ENCODE measurements at regions not wholly inside any gene's neighbourhood (a gene's known extent, or its start where the extent isn't known, plus 50 kb on each side); places are given as distances from the start of the nearest gene placed in this dataset.
A peak's percentile ranks its signal among the peaks of the same experiment; 100 is the strongest.
"Not testable (repeated sequence)": the region's sequence is repeated elsewhere in the genome, so short reads cannot be mapped to it uniquely, and the experiment has no call there.

GRCh38 chr2:57182916-57183315 lies 863.7 kb upstream of the VRK2 start:
- DNase-seq (ENCODE audit: low read depth), result no peak
- H3K4me3 ChIP-seq (ENCODE audit: low read depth, low read length), result no peak overlapping the region

GRCh38 chr2:57185568-57185967 lies 861.0 kb upstream of the VRK2 start:
- H3K4me3 ChIP-seq (ENCODE audit: low read depth, low read length), result no peak overlapping the region
- DNase-seq (ENCODE audit: low read depth), result no peak

GRCh38 chr2:57190007-57190406 lies 856.6 kb upstream of the VRK2 start:
- no peak for DNase-seq (ENCODE audit: low read depth)
- no peak overlapping the region for H3K4me3 ChIP-seq (ENCODE audit: low read depth, low read length)

- DNase-seq (ENCODE audit: low read depth), result no peak
- no peak overlapping the region for H3K4me3 ChIP-seq (ENCODE audit: low read depth, low read length)
Measured at GRCh38 chr2:57199663-57200062, 846.9 kb upstream of the VRK2 start.

- DNase-seq (ENCODE audit: low read depth), result no peak
- no peak overlapping the region for H3K4me3 ChIP-seq (ENCODE audit: low read depth, low read length)
Measured at GRCh38 chr2:57204364-57204763, 842.2 kb upstream of the VRK2 start.

GRCh38 chr2:57205241-57205640 lies 841.4 kb upstream of the VRK2 start:
- no peak for DNase-seq (ENCODE audit: low read depth)

GRCh38 chr2:57207191-57207590 lies 839.4 kb upstream of the VRK2 start:
- peak; percentile 81 for DNase-seq (ENCODE audit: low read depth)
- H3K4me3 ChIP-seq (ENCODE audit: low read depth, low read length), result no peak overlapping the region

More at GRCh38 chr2:57205241-57205640, 841.4 kb upstream of the VRK2 start:
- no peak overlapping the region for H3K4me3 ChIP-seq (ENCODE audit: low read depth, low read length)

GRCh38 chr2:57209799-57210198 lies 836.8 kb upstream of the VRK2 start:
- no peak for DNase-seq (ENCODE audit: low read depth)

GRCh38 chr2:57210855-57211254 lies 835.8 kb upstream of the VRK2 start:
- no peak overlapping the region for H3K4me3 ChIP-seq (ENCODE audit: low read depth, low read length)
- DNase-seq (ENCODE audit: low read depth), result no peak

More at GRCh38 chr2:57209799-57210198, 836.8 kb upstream of the VRK2 start:
- H3K4me3 ChIP-seq (ENCODE audit: low read depth, low read length), result no peak overlapping the region

GRCh38 chr2:57217013-57217412 lies 829.6 kb upstream of the VRK2 start:
- no peak overlapping the region for H3K4me3 ChIP-seq (ENCODE audit: low read depth, low read length)
- no peak for DNase-seq (ENCODE audit: low read depth)

GRCh38 chr2:57218206-57218605 lies 828.4 kb upstream of the VRK2 start:
- no peak for DNase-seq (ENCODE audit: low read depth)

GRCh38 chr2:57229706-57230105 lies 816.9 kb upstream of the VRK2 start:
- not testable (repeated sequence) for DNase-seq (ENCODE audit: low read depth); H3K4me3 ChIP-seq (ENCODE audit: low read depth, low read length)

More at GRCh38 chr2:57218206-57218605, 828.4 kb upstream of the VRK2 start:
- no peak overlapping the region for H3K4me3 ChIP-seq (ENCODE audit: low read depth, low read length)

GRCh38 chr2:57232341-57232740 lies 814.3 kb upstream of the VRK2 start:
- DNase-seq (ENCODE audit: low read depth); H3K4me3 ChIP-seq (ENCODE audit: low read depth, low read length): not testable (repeated sequence)

GRCh38 chr2:57251495-57251894 lies 795.1 kb upstream of the VRK2 start:
- not testable (repeated sequence) for DNase-seq (ENCODE audit: low read depth); H3K4me3 ChIP-seq (ENCODE audit: low read depth, low read length)

GRCh38 chr2:57276408-57276807 lies 770.2 kb upstream of the VRK2 start:
- H3K4me3 ChIP-seq (ENCODE audit: low read depth, low read length); DNase-seq (ENCODE audit: low read depth): not testable (repeated sequence)

GRCh38 chr2:57278451-57278850 lies 768.2 kb upstream of the VRK2 start:
- DNase-seq (ENCODE audit: low read depth), result no peak
- H3K4me3 ChIP-seq (ENCODE audit: low read depth, low read length), result no peak overlapping the region

GRCh38 chr2:57291209-57291608 lies 755.4 kb upstream of the VRK2 start:
- no peak for DNase-seq (ENCODE audit: low read depth)
- H3K4me3 ChIP-seq (ENCODE audit: low read depth, low read length), result no peak overlapping the region

GRCh38 chr2:57296795-57297517 lies 749.6 kb upstream of the VRK2 start:
- H3K4me3 ChIP-seq (ENCODE audit: low read depth, low read length), result no peak overlapping the region
- DNase-seq (ENCODE audit: low read depth), result no peak

GRCh38 chr2:57313678-57314077 lies 732.9 kb upstream of the VRK2 start:
- no peak for DNase-seq (ENCODE audit: low read depth)

GRCh38 chr2:57314682-57315081 lies 731.9 kb upstream of the VRK2 start:
- DNase-seq (ENCODE audit: low read depth), result no peak

More at GRCh38 chr2:57313678-57314077, 732.9 kb upstream of the VRK2 start:
- H3K4me3 ChIP-seq (ENCODE audit: low read depth, low read length), result no peak overlapping the region

GRCh38 chr2:57330447-57330846 lies 716.2 kb upstream of the VRK2 start:
- DNase-seq (ENCODE audit: low read depth), result no peak
- H3K4me3 ChIP-seq (ENCODE audit: low read depth, low read length), result no peak overlapping the region

More at GRCh38 chr2:57314682-57315081, 731.9 kb upstream of the VRK2 start:
- H3K4me3 ChIP-seq (ENCODE audit: low read depth, low read length), result no peak overlapping the region
